SK-N-SH treated with all-trans-retinoic acid at 6 μM for 48 hours (cell line): ENCODE measurements at regions not wholly inside any gene's neighbourhood (a gene's known extent, or its start where the extent isn't known, plus 50 kb on each side); places are given as distances from the start of the nearest gene placed in this dataset.

Experiments used
- ATAC-seq: fragments of 200-7000 bp; cut with Tn5 transposase; 3 replicates; pipeline ENCODE4 v1.9.1; 2020; ENCODE audit warnings: mild to moderate bottlenecking, moderate library complexity
- ARNTL ChIP-seq: fragments of 450-650 bp; formaldehyde crosslinking; IDR thresholded peaks from 2 replicates; pipeline ENCODE4 v1.5.0; 2020; ENCODE audit warnings: low read depth, mild to moderate bottlenecking, moderate library complexity, borderline replicate concordance
- BACH2 ChIP-seq: fragments of 250-450 bp; sonication (Bioruptor Pico); IDR thresholded peaks from 2 replicates; pipeline ENCODE4 v1.9.0; 2021; ENCODE audit warnings: mild to moderate bottlenecking, borderline replicate concordance
- ESRRG ChIP-seq: fragments of 250-450 bp; sonication (Bioruptor Pico); IDR thresholded peaks from 2 replicates; pipeline ENCODE4 v1.6.1; 2021; ENCODE audit warnings: mild to moderate bottlenecking
- GLIS3 ChIP-seq: fragments of 250-450 bp; sonication (Bioruptor Pico); IDR thresholded peaks from 2 replicates; pipeline ENCODE4 v1.5.0; 2020; ENCODE audit warnings: mild to moderate bottlenecking, moderate library complexity
- ISL1 ChIP-seq: fragments of 250-450 bp; sonication (Bioruptor Pico); IDR thresholded peaks from 2 replicates; pipeline ENCODE4 v2.1.2; 2022; ENCODE audit warnings: mild to moderate bottlenecking, moderate library complexity
- OSR1 ChIP-seq: fragments of 250-450 bp; sonication (Bioruptor Pico); IDR thresholded peaks from 2 replicates; pipeline ENCODE4 v1.8.0; 2022; ENCODE audit warnings: moderate library complexity, mild to moderate bottlenecking, inconsistent platforms
- PATZ1 ChIP-seq: fragments of 250-450 bp; sonication (Bioruptor Pico); IDR thresholded peaks from 2 replicates; pipeline ENCODE4 v1.8.0; 2020; ENCODE audit warnings: mild to moderate bottlenecking, moderate library complexity, borderline replicate concordance
- POU6F1 ChIP-seq: fragments of 250-450 bp; sonication (Bioruptor Pico); IDR thresholded peaks from 2 replicates; pipeline ENCODE4 v1.8.0; 2021; ENCODE audit warnings: low read depth, mild to moderate bottlenecking, moderate library complexity, borderline replicate concordance
- PPARA ChIP-seq: fragments of 250-450 bp; sonication (Bioruptor Pico); IDR thresholded peaks from 2 replicates; pipeline ENCODE4 v1.5.0; 2020; ENCODE audit warnings: mild to moderate bottlenecking, borderline replicate concordance
- RARB ChIP-seq: fragments of 250-450 bp; sonication (Bioruptor Pico); IDR thresholded peaks from 2 replicates; pipeline ENCODE4 v1.8.0; 2021; ENCODE audit warnings: mild to moderate bottlenecking, moderate library complexity
- SNAI2 ChIP-seq: fragments of 250-450 bp; sonication (Bioruptor Pico); IDR thresholded peaks from 2 replicates; pipeline ENCODE4 v1.5.0; 2020; ENCODE audit warnings: mild to moderate bottlenecking, moderate library complexity
- TCF4 ChIP-seq: fragments of 250-450 bp; sonication (Bioruptor Pico); IDR thresholded peaks from 2 replicates; pipeline ENCODE4 v1.8.0; 2021; ENCODE audit warnings: mild to moderate bottlenecking, moderate library complexity, borderline replicate concordance
- TOX ChIP-seq: fragments of 250-450 bp; sonication (Bioruptor Pico); IDR thresholded peaks from 2 replicates; pipeline ENCODE4 v1.8.0; 2021; ENCODE audit warnings: mild to moderate bottlenecking, moderate library complexity, borderline replicate concordance
- TSHZ2 ChIP-seq: fragments of 250-450 bp; sonication (Bioruptor Pico); IDR thresholded peaks from 2 replicates; pipeline ENCODE4 v1.5.0; 2020; ENCODE audit warnings: mild to moderate bottlenecking, moderate library complexity
- ZC3H10 ChIP-seq: fragments of 250-450 bp; sonication (Bioruptor Pico); IDR thresholded peaks from 2 replicates; pipeline ENCODE4 v1.5.1; 2021; ENCODE audit warnings: mild to moderate bottlenecking, moderate library complexity
- ZFP3 ChIP-seq: fragments of 250-450 bp; sonication (Bioruptor Pico); IDR thresholded peaks from 2 replicates; pipeline ENCODE4 v1.5.0; 2020; ENCODE audit warnings: mild to moderate bottlenecking, moderate library complexity
- ZNF565 ChIP-seq: fragments of 450-650 bp; formaldehyde crosslinking; conservative IDR thresholded peaks from 2 replicates; pipeline ENCODE4 v1.5.0; 2020; ENCODE audit warnings: low read depth, mild to moderate bottlenecking, moderate library complexity
- ZNF70 ChIP-seq: fragments of 450-650 bp; formaldehyde crosslinking; IDR thresholded peaks from 2 replicates; pipeline ENCODE4 v1.5.0; 2020; ENCODE audit warnings: mild to moderate bottlenecking, moderate library complexity
- ZNF8 ChIP-seq: fragments of 450-650 bp; formaldehyde crosslinking; IDR thresholded peaks from 2 replicates; pipeline ENCODE4 v1.5.0; 2020; ENCODE audit warnings: mild to moderate bottlenecking, moderate library complexity
- TF ChIP-seq, protein P1 (sequence below): fragments of 250-450 bp; sonication (Bioruptor Pico); IDR thresholded peaks from 2 replicates; pipeline ENCODE4 v1.5.1; 2020; ENCODE audit warnings: low read depth, mild to moderate bottlenecking, moderate library complexity

DNA sequence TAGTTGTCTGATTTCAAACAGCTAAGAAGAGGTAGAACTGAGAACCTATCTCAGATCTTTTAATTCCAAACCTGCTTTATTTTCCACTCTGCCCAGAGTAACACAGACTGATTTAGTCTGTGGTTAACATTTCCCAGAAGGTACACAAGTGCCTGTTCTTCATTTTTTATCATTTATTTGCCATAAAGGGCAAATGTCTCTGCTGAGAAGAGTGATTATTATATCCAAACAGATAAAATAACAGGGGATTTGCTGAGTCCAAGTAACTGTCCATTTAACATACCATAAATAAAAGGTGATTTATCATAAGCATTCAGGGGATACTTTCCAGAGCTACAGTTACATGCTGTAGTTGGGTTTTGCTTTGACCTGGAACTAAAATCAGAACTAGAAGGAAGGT lies 617.7 kb downstream of the MBD2 start:
- no peak for ATAC-seq
- peak; percentile 55 for TF ChIP-seq ISL1 (CRISPR knock-in tag)
- no peak for TF ChIP-seq TSHZ2 (CRISPR knock-in tag)
- TF ChIP-seq, protein P1, sequence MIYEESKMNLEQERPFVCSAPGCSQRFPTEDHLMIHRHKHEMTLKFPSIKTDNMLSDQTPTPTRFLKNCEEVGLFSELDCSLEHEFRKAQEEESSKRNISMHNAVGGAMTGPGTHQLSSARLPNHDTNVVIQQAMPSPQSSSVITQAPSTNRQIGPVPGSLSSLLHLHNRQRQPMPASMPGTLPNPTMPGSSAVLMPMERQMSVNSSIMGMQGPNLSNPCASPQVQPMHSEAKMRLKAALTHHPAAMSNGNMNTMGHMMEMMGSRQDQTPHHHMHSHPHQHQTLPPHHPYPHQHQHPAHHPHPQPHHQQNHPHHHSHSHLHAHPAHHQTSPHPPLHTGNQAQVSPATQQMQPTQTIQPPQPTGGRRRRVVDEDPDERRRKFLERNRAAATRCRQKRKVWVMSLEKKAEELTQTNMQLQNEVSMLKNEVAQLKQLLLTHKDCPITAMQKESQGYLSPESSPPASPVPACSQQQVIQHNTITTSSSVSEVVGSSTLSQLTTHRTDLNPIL (CRISPR knock-in tag), result no peak
- no peak for TF ChIP-seq RARB (CRISPR knock-in tag)
- no peak for TF ChIP-seq PPARA
- TF ChIP-seq POU6F1 (CRISPR knock-in tag), result no peak

GRCh38 chr18:53605198-53605597 lies 619.3 kb downstream of the MBD2 start:
- no peak for ATAC-seq
- TF ChIP-seq GLIS3, result no peak
- no peak for TF ChIP-seq ZNF565 (CRISPR knock-in tag)
- TF ChIP-seq RARB (CRISPR knock-in tag), result no peak

GRCh38 chr18:53603276-53603675 lies 621.2 kb downstream of the MBD2 start:
- ATAC-seq, result no peak
- TF ChIP-seq ZNF8 (CRISPR knock-in tag), result no peak
- no peak for TF ChIP-seq GLIS3
- TF ChIP-seq POU6F1 (CRISPR knock-in tag), result no peak
- TF ChIP-seq BACH2, result no peak
- TF ChIP-seq ISL1 (CRISPR knock-in tag), result no peak
- TF ChIP-seq, all 23 proteins: peak for 0

GRCh38 chr18:53601344-53601743 lies 623.1 kb downstream of the MBD2 start:
- TF ChIP-seq ARNTL, result no peak
- TF ChIP-seq POU6F1 (CRISPR knock-in tag), result no peak
- TF ChIP-seq ESRRG (CRISPR knock-in tag), result no peak
- no peak for TF ChIP-seq GLIS3
- TF ChIP-seq PATZ1 (CRISPR knock-in tag), result no peak
- TF ChIP-seq SNAI2 (CRISPR knock-in tag), result no peak
- no peak for TF ChIP-seq TOX (CRISPR knock-in tag)
- TF ChIP-seq ZNF70, result no peak
- no peak for TF ChIP-seq BACH2
- TF ChIP-seq ZNF565 (CRISPR knock-in tag), result no peak
- TF ChIP-seq, protein P1 (CRISPR knock-in tag), result no peak
- no peak for TF ChIP-seq PPARA
- no peak for TF ChIP-seq TCF4
- no peak for TF ChIP-seq OSR1 (CRISPR knock-in tag)
- no peak for TF ChIP-seq ZC3H10
- TF ChIP-seq ZFP3 (CRISPR knock-in tag), result no peak
- TF ChIP-seq ZNF8 (CRISPR knock-in tag), result no peak
- no peak for ATAC-seq
